ENCODE measurements at regions not wholly inside any gene's neighbourhood (a gene's known extent, or its start where the extent isn't known, plus 50 kb on each side); places are given as distances from the start of the nearest gene placed in this dataset.

DNA sequence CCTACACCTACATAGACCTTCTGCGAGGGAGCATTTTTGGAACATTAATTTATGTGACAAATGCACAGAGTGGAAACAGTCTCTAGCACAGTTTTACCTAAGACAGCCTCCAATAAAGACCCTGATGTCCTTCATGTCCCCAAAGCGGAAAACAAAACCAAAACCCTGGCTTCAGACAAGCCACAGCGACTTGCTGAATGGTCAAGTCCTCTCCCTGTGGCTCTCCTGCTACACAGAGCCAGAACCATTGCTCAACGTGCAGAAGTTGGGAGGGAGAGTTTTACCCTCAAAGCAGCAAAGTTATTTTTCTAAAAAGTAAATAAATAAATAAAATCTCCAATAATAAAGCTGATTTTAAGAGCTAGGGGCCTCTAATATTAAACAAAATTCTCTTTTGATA, 135.0 kb upstream of the TMEM132C start:
- CTCF ChIA-PET, result no interaction called here
- POLR2A ChIA-PET, result no interaction called here
- Histone ChIP-seq H3K36me3 (ENCODE audit: control insufficient read depth, insufficient read depth, low read length) (no peaks in the 10 kb centered on the region), H3K4me3 (ENCODE audit: low read depth, low read length) (no peak overlapping the region), H3K27me3 (ENCODE audit: control insufficient read depth, insufficient read depth, low read length) (no peaks in the 10 kb centered on the region)
- TF ChIP-seq, protein P1, sequence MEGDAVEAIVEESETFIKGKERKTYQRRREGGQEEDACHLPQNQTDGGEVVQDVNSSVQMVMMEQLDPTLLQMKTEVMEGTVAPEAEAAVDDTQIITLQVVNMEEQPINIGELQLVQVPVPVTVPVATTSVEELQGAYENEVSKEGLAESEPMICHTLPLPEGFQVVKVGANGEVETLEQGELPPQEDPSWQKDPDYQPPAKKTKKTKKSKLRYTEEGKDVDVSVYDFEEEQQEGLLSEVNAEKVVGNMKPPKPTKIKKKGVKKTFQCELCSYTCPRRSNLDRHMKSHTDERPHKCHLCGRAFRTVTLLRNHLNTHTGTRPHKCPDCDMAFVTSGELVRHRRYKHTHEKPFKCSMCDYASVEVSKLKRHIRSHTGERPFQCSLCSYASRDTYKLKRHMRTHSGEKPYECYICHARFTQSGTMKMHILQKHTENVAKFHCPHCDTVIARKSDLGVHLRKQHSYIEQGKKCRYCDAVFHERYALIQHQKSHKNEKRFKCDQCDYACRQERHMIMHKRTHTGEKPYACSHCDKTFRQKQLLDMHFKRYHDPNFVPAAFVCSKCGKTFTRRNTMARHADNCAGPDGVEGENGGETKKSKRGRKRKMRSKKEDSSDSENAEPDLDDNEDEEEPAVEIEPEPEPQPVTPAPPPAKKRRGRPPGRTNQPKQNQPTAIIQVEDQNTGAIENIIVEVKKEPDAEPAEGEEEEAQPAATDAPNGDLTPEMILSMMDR (IDR thresholded peaks at IDR 0.05; ENCODE audit: insufficient read depth, low read depth, low read length), result no peak
- no peak for DNase-seq (ENCODE audit: low read depth)

DNA sequence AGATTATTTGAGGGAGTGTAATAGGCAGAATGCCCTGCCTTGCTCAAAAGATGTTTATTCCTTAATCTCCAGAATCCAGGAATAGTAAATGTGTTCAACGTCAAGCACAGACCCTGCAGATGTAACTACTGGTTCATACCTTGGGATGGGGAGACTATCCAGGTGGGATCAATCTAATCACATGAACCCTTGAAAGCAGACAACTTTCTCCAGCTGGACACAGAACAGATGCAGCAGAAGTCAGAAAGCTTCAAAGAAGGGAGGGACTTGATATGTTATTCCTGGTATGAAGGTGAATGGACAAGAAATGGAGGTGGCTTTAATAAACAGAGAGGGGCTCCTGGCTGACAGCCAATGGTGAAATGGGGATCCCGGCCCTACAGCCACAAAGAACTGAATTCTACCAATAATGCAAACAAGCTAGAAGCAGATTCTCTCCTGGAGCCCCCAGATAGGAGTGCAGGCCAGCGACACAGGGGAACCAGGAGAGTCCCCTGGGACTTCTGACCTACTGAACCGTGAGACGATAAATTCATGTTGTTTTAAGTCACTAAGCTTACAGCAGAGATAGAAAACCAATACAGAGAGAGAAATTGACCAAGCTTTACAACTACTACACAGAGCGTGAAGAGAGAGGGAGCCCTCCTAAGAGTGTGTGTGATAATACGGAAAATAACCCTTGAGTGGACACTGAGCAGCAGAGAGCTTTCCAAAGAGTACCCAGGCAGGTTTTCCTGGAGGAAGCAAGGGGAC, 133.5 kb upstream of the TMEM132C start:
- no peak for DNase-seq (ENCODE audit: low read depth)
- TF ChIP-seq, protein P1 (IDR thresholded peaks at IDR 0.05; ENCODE audit: insufficient read depth, low read depth, low read length), result no peak
- H3K36me3 ChIP-seq (ENCODE audit: control insufficient read depth, insufficient read depth, low read length), result no peaks in the 10 kb centered on the region
- POLR2A ChIA-PET, result no interaction called here
- CTCF ChIA-PET, result no interaction called here
- H3K27me3 ChIP-seq (ENCODE audit: control insufficient read depth, insufficient read depth, low read length), result no peaks in the 10 kb centered on the region
- no peak overlapping the region for H3K4me3 ChIP-seq (ENCODE audit: low read depth, low read length)

DNA sequence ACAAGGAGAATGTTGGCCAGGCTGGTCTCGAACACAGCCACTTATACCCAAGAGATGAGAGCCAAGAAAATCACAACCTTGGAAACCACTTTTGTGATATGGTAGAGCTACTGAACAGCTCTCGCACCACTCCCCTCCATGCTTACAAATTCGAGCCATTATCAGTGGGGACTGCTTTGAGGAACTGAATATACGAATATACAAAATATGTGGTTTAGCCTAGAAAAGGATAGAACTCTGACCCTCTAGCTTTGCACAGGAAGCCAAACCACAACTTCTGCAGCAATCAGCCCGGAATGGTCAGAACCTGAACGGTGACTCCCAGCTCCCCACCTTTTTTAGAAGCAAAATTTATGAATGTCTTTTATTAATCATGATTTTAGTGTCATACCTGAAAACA, 129.8 kb upstream of the TMEM132C start:
- ChIA-PET POLR2A (no interaction called here), CTCF (no interaction called here)
- DNase-seq (ENCODE audit: low read depth), result no peak
- Histone ChIP-seq H3K27me3 (ENCODE audit: control insufficient read depth, insufficient read depth, low read length) (no peaks in the 10 kb centered on the region), H3K36me3 (ENCODE audit: control insufficient read depth, insufficient read depth, low read length) (no peaks in the 10 kb centered on the region), H3K4me3 (ENCODE audit: low read depth, low read length) (no peak overlapping the region)
- TF ChIP-seq, protein P1 (IDR thresholded peaks at IDR 0.05; ENCODE audit: insufficient read depth, low read depth, low read length), result no peak

DNA sequence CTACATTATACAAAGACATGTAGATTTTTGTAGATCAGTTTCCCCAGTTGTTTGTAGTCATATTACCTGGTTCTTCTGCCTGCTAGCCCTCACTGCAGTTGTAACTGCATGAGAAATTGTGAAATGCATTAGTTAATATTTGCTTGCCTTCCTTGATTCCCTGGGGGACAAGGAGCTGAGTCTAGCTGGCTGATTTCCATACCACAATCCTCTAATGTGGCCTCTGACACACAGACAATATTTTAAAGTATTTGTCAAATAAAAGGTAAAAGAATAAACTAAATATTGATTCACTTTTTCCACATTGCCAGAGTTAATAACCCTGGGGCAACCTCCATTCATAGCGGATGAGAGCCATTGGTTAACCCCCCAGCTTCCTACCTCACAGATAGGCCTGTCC, 128.8 kb upstream of the TMEM132C start:
- Histone ChIP-seq H3K4me3 (ENCODE audit: low read depth, low read length) (no peak overlapping the region), H3K36me3 (ENCODE audit: control insufficient read depth, insufficient read depth, low read length) (no peaks in the 10 kb centered on the region), H3K27me3 (ENCODE audit: control insufficient read depth, insufficient read depth, low read length) (no peaks in the 10 kb centered on the region)
- TF ChIP-seq, protein P1 (IDR thresholded peaks at IDR 0.05; ENCODE audit: insufficient read depth, low read depth, low read length), result no peak
- ChIA-PET CTCF (no interaction called here), POLR2A (no interaction called here)
- DNase-seq (ENCODE audit: low read depth), result no peak

DNA sequence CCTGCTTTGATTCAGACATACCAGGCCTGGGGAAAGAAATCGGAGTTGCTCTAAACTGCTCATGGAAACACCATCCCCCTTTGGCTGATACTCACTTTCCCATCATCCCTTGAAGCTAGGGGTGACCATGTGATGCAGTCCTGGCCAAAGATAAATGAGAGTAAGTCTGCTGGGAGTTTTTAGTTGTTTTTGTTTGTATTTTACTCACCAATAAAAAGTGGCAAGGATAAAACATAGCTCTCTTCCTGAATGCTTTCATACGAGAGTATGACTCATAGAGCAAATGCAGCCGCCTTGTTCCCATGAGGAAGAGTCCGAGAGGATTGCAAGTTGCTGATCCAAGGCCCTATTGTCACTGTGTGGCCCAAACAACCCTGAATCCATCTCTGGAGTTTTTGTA, 126.4 kb upstream of the TMEM132C start:
- POLR2A ChIA-PET, result no interaction called here
- no peaks in the 10 kb centered on the region for H3K27me3 ChIP-seq (ENCODE audit: control insufficient read depth, insufficient read depth, low read length)
- no peak for DNase-seq (ENCODE audit: low read depth)
- H3K36me3 ChIP-seq (ENCODE audit: control insufficient read depth, insufficient read depth, low read length), result no peaks in the 10 kb centered on the region
- H3K4me3 ChIP-seq (ENCODE audit: low read depth, low read length), result no peak overlapping the region
- CTCF ChIA-PET, result no interaction called here
- TF ChIP-seq, protein P1 (IDR thresholded peaks at IDR 0.05; ENCODE audit: insufficient read depth, low read depth, low read length), result no peak
